ENCODE measurements at regions not wholly inside any gene's neighbourhood (a gene's known extent, or its start where the extent isn't known, plus 50 kb on each side); places are given as distances from the start of the nearest gene placed in this dataset.
A peak's percentile ranks its signal among the peaks of the same experiment; 100 is the strongest.

DNA sequence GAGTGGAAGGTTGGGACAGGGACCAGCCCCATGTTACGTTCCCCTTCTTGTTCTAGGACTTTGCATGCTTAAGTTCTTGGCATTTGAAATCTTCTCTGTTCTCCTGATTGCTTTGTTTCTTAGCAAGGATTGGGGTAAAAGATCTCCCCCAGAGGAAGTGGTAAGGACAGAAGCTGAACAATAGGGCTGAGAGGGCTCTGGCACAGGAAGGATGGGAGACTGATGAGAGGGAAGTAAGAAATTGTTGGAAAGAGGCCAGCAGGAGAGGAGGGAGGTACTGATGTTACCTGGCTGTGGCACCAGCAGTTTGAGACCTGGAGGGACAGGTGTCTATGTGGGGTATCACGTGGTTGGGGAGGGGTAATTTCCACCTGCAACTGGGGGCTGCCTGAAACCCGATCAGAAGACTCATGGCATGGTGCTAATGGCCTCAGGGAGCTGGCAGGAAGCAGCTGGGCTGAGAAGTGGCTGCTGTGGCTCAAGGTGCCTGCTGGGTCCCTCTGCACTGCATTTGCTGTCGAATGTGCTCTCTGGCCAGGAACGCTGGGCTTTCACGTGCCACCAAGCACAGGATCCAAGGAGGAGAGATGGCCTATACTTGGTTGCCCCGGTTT, 108.4 kb downstream of the LSM3 start:
- no peak for DNase-seq

DNA sequence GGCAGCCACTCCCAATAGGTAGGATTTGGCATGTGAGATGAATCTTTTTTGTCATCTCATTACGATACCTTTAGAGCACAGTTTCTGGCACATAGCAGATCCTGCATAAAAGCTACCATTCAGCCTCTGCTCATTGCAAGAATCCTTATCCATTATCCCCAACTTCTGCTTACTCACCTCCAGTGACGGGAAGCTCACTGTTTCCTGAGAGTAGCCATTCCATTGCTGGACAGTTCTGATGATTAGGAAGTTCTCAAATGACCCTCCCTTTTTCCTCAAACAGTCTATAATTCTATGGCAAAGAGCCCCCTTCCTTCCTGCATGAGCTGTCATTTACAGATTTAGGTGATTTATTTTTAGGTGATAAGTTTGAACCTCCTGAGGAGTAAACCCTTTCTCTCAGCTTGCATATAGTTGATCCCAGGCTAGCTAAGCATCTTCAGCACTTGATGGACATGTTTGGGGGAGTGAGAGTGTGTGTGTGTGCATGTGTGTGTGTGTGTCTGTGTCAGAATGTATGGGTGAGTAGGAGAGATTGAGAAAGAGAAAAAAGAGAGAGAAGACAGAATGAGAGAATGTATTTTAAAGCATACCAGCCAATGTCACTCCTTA, 109.7 kb downstream of the LSM3 start:
- DNase-seq: no peak

DNA sequence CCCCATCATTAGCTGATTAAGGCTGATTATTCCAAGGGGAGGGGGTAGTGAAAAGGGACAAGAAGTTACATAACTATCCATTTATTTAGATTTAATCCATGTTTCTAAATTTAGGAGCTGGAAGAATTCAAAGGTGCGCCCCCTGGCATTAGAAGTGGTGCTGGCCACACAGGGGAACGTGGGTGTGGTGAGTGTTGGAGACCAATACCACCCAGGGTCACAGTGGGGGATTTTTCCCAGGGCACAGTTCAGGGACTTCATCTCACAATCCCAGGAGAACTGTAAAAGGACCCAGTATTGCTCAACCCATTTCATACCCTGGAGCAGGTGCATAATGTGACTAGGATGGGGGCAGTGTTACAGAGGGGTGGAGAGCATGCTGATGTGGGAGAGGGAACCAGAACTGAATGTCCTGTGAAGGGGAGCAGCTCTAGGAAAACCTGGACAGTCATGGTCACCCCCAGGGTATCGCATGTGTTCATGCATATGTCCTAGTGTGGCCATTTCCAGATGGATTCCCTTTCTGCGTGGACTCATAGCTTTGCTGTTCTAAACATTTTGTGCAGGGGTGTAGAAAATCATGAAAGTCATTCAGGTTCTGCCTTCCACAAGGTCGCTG, 110.3 kb downstream of the LSM3 start:
- no peak for DNase-seq

DNA sequence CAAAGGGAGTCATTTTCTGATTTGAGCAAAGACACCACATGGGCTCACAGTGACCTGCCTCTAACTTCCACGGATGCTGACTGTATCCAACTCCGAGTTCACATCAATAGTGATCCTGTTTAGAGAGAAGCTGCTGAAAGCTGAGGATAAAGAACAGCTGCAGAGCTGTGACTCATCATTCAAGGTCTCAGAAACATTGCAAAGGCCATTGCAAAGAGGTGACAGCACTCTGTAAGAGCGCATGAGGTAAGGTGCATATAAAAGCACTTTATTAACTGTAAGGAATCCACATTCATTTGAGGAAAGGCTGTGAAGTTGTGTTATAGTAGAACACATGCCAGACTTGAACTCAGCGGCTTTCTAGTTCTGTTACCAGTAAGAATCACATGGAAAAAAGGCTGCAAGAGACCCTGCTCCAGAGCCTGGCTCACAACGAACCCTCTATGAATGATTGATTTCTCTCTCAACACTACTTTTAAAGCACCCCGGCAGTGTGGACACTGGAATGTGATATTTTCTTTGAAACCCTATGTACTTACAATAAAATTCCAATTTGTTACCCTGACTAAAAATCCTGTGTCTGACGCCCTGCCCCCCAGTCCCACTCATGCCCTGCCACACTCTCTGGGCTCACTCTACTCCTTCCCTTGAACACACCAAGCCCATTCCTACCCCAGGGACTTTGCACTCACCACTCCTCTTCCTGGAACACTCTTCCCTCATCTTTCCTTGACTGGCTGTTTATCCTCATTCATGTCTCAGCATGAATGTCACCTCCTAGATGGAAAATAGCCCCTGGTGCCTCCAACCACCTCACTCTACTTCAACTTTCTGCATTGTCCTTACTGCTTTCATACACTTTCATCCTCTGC, 111.2 kb downstream of the LSM3 start:
- DNase-seq: peak; percentile 58 to 89 (median 72)

DNA sequence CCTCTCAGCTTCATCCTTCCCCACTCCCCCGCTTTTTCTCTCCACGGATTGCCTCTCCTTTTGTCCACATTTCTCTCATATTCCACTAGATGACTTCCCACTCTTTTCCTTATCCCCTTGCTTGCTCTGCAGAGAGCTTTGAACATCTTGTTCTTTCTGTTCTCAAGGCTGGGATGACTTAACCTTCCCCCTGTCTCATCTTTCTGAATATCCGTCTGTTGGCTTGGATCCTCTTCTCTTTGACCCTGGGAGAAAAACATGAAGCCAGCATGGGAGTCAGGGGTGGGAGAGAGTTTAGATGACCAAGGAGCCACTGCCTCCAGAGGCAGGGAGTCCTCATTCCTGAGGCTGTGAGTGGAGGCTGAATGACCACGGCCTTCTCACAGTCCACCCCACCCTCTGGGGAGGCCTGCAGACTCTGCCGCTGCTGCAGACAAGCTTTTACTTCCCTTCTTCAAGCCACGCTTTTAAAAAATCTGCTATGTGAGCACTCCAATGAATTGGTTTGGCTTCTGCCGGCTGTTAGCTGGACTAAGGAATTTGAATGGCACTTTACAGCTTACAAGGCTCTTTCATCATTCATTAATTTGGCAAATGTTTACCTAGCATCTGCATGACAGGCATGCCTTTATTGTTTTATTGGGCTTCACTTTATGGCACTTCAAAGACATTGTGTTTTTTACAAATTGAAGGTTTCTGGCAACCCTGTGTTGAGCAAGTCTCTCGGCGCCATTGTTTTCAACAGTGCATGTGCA, 111.6 kb upstream of the SLC6A6 start:
- peak in 1 of 3 donors; percentile 36 for DNase-seq

DNA sequence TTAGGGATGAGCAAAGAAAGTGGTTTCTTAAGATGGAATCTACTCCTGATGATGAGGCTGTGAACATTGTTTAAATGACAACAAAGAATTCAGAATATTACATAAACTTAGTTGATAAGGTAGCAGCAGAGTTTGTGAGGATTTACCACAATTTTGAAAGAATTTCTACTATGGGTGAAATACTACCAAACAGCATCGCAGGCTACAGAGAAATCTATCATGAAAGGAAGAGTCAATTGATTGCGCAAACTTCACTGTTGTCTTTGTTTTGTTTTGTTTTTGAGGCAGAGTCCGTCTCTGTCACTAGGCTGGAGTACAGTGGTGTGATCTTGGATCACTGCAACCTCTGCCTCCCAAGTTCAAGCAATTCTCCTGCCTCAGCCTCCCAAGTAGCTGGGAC, 107.4 kb upstream of the SLC6A6 start:
- no peak for DNase-seq

DNA sequence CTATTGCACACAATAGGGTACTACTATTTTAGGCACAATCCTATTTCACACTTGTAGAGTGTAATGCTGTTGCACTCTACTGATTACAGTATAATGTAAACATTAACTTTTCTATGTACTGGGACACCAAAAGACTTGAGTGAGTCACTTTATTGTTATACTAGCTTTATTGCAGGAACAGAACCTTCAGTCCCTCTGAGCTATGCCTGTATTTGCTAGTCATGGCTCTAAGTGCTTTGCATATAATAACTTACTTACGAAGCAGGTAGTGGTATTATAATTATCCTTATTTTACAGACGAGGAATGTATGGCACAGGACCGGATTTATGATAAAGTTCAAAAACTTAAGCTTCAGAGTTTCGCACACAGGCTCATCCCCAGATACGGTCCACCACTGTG, 106.6 kb upstream of the SLC6A6 start:
- no peak for DNase-seq

DNA sequence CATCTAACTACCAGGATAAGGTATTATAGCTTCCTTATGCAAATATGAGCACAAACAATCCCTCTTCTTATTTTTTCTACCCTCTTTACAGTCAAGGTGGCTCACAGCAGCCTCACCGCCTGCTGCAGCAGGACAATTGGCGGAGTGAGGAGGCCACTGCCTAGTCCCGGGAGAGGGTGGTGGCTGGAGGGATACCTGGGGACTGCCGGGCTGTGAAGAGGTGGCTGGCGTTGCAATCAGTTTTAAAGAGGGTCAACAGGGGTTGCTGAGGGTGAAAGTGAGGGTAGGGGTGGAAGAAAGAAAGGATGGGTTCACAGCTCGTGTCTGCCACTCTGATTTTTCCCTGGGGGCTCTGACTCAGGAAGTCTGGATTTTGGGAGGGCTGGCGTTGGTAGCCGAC, 105.1 kb upstream of the SLC6A6 start:
- no peak for DNase-seq

DNA sequence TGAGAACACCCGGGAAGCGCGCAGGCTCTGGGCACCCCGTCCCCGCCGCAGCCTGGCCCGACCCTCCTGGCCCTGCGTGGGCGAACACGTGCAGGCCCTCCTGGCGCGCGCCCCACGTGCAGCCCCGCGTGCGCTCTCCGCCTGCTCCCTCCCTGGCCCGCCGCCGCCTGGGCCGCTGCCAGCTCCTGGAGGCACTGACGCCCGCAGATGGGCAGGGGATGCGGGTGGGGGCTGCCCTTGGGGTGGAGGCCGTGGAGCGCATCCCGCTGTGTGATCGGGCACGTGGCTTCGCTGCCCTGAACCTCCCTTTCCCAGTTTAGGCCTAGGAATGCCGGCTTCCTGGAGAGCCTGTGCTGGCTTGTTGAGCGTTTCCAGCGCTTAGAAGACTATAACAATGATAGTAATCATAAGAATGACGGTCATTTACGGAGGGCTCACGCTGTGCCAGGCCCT, 104.6 kb upstream of the SLC6A6 start:
- DNase-seq: peak in 2 of 3 donors; percentile 29 to 50

DNA sequence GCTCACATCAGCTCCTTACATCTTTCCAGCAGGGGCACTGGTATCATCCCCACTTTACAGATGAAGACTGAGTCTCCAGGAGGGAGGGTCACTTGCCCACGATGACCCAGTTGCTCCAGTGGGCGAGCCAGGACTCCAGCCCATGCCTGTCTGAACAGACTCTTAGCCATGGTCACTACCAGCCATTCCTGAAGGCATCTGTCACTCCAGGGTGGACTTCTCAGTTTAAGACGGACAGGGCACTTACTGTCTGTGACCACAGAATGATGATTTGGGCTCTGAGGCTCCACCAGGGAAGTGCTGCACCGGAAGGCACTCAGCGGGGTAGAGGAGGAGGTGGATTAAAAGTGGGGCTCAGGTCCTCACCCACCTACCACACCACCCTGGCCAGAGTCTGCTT, 104.0 kb upstream of the SLC6A6 start:
- DNase-seq: no peak

DNA sequence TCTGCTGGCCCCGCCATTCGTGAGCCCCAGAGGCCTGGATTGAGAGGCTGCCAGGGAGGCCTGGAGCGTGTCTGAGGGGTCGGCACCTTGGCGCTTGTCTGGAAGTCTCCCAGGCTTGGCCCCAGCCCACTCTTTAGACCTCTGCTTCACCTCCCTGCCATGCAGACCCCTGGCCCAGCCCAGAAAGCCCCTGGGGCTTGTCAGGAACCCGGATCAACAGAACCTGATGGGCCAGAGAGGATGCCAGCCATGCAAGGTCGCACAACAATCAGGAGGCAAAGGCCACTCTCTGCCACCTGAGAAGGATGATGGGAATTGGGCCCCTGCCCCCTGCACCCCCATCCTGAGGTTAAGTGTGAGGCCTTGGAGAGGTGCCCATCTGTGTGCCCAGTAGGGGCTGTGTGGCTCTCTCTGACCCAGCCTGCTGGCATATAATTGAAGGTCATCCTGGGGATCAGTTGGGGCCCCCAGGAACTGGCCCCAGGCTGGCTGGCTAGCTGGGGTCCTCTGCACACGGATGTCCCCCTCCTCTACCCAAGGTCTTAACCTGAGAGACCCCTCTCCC, 103.3 kb upstream of the SLC6A6 start:
- DNase-seq: no peak

DNA sequence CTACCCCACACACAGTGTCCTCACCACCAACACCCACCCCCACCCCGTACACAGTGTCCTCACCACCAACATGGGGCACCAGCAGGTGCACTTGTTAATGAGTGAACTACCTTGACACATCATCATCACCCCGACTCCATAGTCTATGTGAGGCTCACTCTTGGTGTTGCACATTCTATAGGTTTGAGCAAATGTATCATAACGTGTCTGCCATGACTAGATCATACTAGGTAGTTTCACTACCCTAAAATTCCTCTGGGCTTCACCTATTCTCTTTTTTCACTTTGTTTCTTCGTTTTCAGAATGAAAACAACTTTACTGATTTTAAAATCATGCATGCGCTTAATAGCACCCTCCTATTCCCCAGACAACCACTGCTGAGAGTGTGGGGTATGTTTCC, 102.6 kb upstream of the SLC6A6 start:
- DNase-seq: no peak

DNA sequence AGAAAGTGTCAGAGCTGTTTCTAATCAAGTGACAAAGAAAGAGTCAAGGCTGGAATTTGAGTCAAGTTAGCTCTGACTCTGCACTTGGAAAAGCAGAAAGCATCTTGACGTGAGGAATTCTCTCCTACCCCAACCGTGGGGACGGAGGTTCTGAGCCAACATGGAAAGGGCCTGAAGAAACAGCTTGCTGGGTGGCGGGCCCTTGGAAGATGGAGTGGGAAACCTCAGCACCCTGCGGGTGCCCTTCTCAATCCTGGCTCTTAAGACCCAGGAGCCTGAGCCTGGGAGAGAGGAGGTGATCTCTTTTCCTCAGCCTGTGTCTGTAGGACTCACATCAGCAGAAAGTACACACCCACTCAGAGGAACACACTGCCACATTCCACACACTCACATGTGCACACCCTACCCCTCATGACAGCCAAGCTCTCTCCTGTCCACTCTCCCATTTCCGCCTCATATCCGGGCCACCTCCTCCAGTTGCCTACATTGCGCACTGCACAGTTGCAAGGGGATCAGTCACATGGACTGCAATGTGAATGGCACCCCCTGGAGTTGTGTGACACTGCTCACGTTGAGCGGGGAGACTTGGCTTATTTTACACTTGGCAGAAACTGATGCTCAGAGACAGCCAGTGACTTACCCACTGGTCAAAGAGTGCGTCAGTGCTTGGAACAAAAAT, 101.5 kb upstream of the SLC6A6 start:
- DNase-seq: no peak

DNA sequence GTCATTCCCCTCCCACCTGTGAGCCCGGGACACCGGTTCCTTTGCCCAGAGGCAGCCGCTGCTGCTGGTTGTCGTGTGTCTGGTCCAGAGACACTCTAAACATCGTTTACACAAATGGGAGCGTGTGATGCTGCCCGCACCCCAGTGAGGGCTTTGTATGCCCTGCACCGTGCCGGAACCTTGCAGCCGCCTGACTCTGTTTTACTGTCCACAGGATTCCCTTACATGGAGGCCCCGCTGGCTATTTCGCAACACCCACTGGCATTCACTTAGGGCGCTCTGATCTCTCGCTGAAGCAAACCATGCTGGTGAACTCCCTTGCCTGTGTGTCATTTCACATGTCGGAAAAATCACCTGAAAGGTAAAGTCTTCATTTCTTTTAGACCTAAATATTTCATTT, 100.8 kb upstream of the SLC6A6 start:
- DNase-seq: no peak

DNA sequence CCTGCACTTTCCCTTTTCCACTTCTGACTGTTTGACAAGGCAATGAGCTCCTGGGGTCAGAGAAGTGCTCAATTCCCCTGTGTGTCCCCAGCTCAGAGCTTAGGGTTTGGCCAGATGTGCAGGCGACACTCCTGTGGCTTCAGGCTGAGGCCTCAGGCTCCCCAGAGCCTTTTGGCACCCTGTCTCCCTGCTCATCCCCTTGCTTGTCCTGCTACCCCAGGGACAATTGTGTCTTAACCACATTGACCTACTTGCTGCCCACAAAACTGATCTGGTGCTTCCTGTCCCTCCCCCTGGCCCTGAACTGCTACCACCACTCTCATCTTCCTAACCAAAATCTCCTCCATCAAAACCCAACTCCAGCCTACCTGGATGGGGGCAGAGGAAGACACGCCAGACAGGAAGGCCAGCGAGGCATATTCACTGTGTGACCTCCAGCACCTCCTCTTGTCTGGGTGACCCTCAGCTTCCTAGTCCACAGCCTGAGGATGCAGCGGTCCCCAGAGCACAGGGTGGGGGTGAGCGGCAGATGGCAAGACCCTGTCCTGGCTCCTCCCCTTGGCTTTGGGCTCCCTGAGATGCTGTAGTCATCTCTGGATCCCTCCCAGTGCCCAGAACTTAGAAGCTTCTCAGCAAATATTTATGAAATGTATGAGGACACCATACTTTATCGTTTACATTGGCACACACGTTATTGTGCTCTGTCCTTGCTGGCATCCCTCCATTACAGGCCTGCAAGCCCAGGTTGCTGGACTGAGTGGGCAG, 98.9 kb upstream of the SLC6A6 start:
- no peak for DNase-seq

DNA sequence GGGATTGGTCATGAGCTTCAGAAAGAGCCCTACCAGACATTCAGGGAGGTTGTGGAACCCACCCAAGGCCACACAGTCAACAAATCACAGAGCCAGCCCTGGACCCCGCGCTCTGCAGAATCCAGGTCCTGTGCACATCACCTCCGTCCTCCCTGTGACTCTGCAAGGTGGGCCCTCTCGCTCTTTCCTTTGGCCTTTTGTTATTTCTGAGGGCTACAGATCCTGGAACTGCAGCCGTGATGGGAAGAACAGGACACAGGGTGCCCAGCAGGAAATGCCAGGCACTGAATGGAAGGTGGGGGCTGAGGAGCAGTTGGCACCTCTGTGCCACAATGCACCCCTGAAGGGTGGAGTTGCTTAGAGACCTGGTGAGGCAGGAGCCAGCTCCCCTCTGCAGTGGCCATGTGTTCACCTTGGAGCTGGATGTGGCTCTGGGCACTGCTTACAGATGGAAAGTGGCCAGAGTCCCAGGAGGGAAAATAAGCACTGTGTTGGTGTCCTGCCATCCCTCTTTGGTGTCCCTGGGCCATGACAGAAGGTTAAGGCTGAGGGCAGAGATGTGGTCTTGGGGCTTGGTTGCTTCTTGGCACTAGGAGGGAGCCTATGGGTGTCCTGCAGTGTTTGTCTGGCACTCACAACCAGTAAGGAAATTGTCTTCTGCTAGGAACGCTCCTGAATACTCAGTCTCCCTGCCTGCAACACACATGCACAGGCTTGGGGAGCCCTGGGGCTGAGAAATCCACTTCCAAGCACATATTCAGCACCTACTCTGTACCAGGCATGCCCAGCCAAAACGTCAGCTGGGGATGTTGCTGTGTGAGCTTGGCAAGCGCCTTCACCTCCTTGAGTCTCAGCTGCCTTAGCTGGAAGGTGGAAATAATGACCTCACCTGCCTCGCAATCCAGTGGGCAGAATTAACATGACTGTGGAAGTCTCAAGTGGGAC, 98.0 kb upstream of the SLC6A6 start:
- DNase-seq: no peak

DNA sequence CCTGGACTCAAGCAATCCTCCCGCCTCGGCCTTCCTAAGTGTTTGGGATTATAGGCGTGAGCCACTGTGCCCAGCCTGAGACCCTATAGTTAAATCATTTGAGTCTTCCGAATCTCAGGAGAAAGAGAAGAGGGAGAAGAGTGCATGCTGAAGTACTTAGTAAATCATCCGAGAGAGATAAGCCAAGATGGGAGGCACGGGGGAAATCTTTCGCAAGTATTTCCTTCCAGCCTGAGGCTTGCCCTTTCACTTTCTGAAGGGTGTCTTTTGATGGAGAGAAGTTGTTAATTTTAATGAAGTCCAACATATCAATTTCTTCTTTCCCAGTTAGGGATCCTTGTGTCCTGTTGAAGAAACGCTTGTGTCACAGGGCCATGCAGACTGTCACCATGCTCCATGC, 97.1 kb upstream of the SLC6A6 start:
- DNase-seq: no peak

DNA sequence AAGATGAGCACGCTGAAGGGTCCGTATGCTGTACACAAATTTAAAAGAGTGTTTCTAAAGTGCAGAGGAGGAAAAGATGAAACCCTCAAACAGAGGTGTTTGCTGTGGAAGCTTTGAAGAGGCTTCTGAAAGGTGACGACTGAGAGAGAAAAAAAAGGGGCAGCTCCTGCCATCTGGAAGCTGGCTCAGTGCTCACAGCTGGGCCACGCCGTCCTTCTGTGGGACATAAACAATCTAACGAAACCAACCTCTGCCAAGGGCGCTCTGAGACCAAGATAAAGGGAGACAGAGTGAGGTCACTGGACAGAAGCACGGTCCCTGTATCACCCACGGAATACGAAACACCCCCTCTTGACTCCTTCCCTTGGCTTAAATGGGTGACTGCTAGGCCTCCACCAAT, 96.3 kb upstream of the SLC6A6 start:
- DNase-seq: no peak

Measured in muscle of back (tissue), 3 donors.